ENCODE measurements at regions not wholly inside any gene's neighbourhood (a gene's known extent, or its start where the extent isn't known, plus 50 kb on each side); places are given as distances from the start of the nearest gene placed in this dataset.

- no peak for TF ChIP-seq CTCF (IDR thresholded peaks at IDR 0.05; ENCODE audit: low read depth, low read length, missing input control)
- no peak for TF ChIP-seq MAX (IDR thresholded peaks at IDR 0.05)
- TF ChIP-seq GABPA (IDR thresholded peaks at IDR 0.05 in 1 of 2, conservative IDR thresholded peaks at IDR 0.05 in 1 of 2): no peak
- TF ChIP-seq SP1 (IDR thresholded peaks at IDR 0.05): no peak
- no peak for TF ChIP-seq TAF1 (conservative IDR thresholded peaks at IDR 0.05)
- TF ChIP-seq NR2F2 (IDR thresholded peaks at IDR 0.05): no peak
These were observed 158.3 kb downstream of the ZFP64 start for GRCh38 chr20:52033313-52033712.

Measured in liver (tissue), 3 donors.